ENCODE measurements at regions not wholly inside any gene's neighbourhood (a gene's known extent, or its start where the extent isn't known, plus 50 kb on each side); places are given as distances from the start of the nearest gene placed in this dataset.

DNA sequence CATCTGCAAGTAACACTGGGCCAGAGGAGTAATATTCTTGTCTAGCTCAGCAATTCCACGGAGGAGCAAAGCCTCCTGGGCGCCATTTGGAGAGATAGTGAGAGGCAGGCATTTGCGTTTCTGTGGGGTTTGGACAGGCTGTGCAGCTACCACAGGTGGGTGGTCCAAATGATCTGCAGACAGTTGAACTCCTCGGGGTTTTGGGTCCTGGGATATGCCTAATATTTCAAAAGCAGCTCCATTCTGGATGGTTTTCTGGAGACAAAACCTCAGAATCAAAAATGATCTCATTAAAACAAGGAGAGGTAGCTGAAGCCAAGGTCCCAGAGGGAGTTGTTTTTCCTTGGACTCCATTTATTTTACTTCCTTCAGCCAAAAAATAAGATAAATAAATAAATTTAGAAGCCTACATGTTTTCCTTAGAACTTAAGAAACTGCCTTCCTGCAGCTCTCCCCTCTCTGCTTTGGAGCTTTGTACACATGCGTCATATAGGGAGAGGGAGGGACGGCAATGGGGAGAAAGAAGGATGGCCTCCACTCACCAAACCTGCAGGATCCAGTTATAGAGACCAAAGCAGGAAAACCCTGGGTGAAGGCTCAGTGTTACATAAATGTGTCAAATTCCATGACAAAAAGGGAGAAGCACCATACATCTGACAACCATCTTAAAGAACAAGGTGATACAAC lies 227.3 kb upstream of the DAAM1 start:
- Histone ChIP-seq H3K27ac (ENCODE audit: low read depth, low read length) (no peak overlapping the region), H3K9me3 (ENCODE audit: insufficient read depth, low read depth, low read length) (no peaks in the 10 kb centered on the region), H3K27me3 (ENCODE audit: insufficient read depth, low read length) (no peaks in the 10 kb centered on the region), H3K9ac (ENCODE audit: low read depth, low read length) (no peak overlapping the region), H3K4me3 (ENCODE audit: low read length) (no peak overlapping the region), H3K4me1 (ENCODE audit: insufficient read depth, low read length) (peaks cover 4% of the 10 kb centered on the region), H3K36me3 (ENCODE audit: insufficient read depth, low read length) (no peaks in the 10 kb centered on the region)
- WGBS, result 96% methylated on average over 5 of the region's 6 CpGs

DNA sequence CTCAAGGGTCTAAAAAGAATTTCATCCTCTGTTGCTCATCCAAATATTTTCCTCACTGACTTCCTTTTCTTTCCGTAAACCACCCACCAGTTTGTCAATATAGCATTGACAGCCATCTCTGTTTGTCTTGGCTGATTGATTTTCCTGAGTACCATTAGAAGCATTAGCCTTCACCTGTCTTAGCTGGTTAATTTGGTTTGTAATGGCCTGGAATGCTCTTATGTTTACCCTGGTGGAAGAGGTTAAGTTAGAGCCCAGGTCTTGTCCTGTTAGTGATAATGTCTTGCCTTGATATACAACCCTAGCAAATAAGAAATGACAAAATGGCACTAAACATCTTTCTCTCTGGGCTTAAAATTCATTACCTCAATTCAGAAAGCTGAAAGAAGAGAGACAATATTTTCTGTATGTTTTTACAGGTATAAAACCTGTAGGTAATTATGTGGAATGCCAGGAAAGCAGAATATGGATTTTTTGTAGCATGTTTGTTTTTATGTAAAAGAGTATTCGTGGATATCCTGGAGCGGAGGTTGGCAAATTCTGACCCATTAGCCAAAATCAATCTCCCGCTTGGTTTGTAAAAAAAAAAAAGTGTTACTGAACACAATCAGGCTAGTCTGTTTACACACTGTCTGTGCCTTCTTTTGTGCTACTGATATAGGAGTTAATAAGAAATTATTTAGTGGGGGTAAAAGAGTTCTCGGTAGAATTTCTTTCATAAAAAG lies 224.4 kb upstream of the DAAM1 start:
- Histone ChIP-seq H3K9ac (ENCODE audit: low read depth, low read length) (no peak overlapping the region), H3K9me3 (ENCODE audit: insufficient read depth, low read depth, low read length) (no peaks in the 10 kb centered on the region), H3K4me1 (ENCODE audit: insufficient read depth, low read length) (peaks cover 3% of the 10 kb centered on the region), H3K27me3 (ENCODE audit: insufficient read depth, low read length) (no peaks in the 10 kb centered on the region), H3K27ac (ENCODE audit: low read depth, low read length) (no peak overlapping the region), H3K36me3 (ENCODE audit: insufficient read depth, low read length) (no peaks in the 10 kb centered on the region), H3K4me3 (ENCODE audit: low read length) (no peak overlapping the region)
- WGBS, result 92% methylated on average over 4 of the region's 5 CpGs

DNA sequence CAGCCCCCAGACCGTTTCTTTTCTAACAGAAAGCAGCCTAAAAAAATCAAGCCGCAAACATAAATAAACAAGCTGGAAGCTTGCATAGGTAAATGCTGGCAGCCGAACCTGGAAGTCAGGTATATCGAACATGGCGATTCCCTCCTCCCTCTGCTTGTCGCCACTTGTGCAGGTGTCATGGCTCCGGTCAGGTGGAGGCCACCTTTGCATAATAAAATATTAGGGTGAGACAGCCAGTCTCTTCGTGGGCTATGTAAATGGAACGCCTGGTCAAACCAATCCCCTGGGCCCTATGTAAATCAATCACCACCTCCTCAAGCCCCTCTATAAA lies 223.9 kb upstream of the DAAM1 start:
- Histone ChIP-seq H3K27me3 (ENCODE audit: insufficient read depth, low read length) (no peaks in the 10 kb centered on the region), H3K36me3 (ENCODE audit: insufficient read depth, low read length) (no peaks in the 10 kb centered on the region), H3K4me3 (ENCODE audit: low read length) (no peak overlapping the region)

DNA sequence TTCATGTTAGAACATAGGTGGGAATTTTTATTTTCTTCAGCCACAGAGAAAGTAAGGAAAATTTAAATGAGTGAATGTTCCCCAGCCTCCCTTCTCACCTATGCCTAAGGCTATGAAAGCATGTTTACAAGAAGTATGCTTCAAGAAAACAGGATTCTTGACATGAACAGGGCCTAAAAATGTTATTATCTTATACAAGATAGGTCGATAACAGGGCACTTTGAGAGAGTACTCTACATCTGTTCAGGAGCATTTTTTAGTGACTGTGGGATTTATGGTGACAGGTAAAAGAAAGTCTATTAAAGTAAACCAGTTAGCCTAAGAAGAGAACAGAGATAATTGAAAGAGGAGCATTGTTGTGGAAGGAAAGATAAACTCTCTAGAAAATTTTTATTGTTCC lies 222.9 kb upstream of the DAAM1 start:
- Histone ChIP-seq H3K9me3 (ENCODE audit: insufficient read depth, low read depth, low read length) (no peaks in the 10 kb centered on the region), H3K4me1 (ENCODE audit: insufficient read depth, low read length) (peaks cover 15% of the 10 kb centered on the region), H3K9ac (ENCODE audit: low read depth, low read length) (no peak overlapping the region), H3K27me3 (ENCODE audit: insufficient read depth, low read length) (no peaks in the 10 kb centered on the region), H3K4me3 (ENCODE audit: low read length) (no peak overlapping the region), H3K36me3 (ENCODE audit: insufficient read depth, low read length) (no peaks in the 10 kb centered on the region), H3K27ac (ENCODE audit: low read depth, low read length) (no peak overlapping the region)
- WGBS, result 88% methylated on average over 1 of the region's 1 CpG

More for the DNA sequence above, 223.9 kb upstream of the DAAM1 start:
- Histone ChIP-seq H3K9ac (ENCODE audit: low read depth, low read length) (no peak overlapping the region), H3K9me3 (ENCODE audit: insufficient read depth, low read depth, low read length) (no peaks in the 10 kb centered on the region), H3K4me1 (ENCODE audit: insufficient read depth, low read length) (peaks cover 5% of the 10 kb centered on the region), H3K27ac (ENCODE audit: low read depth, low read length) (no peak overlapping the region)
- 96% methylated on average over 9 of the region's 9 CpGs for WGBS

DNA sequence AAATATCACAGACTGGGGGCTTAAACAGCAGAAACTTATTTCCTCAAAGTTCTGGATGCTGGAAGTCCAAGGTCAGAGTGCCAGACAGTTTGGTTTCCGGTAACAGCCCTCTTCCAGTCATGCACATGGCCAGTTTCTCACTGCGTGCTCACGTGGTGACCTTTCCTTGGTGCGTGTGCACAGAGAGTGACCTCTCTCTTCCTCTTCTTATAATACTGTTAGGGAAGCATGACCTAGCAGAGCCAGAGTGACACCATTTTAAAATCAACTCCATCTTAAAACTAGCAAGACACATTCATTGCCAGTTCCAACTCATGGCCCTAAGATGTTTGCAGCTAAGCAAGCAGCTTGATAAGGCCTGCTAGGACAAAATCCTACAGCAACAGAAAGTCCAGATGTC lies 221.5 kb upstream of the DAAM1 start:
- Histone ChIP-seq H3K27me3 (ENCODE audit: insufficient read depth, low read length) (no peaks in the 10 kb centered on the region), H3K36me3 (ENCODE audit: insufficient read depth, low read length) (no peaks in the 10 kb centered on the region), H3K4me1 (ENCODE audit: insufficient read depth, low read length) (peaks cover 27% of the 10 kb centered on the region), H3K27ac (ENCODE audit: low read depth, low read length) (no peak overlapping the region), H3K4me3 (ENCODE audit: low read length) (no peak overlapping the region), H3K9ac (ENCODE audit: low read depth, low read length) (no peak overlapping the region), H3K9me3 (ENCODE audit: insufficient read depth, low read depth, low read length) (no peaks in the 10 kb centered on the region)
- 92% methylated on average over 4 of the region's 4 CpGs for WGBS

DNA sequence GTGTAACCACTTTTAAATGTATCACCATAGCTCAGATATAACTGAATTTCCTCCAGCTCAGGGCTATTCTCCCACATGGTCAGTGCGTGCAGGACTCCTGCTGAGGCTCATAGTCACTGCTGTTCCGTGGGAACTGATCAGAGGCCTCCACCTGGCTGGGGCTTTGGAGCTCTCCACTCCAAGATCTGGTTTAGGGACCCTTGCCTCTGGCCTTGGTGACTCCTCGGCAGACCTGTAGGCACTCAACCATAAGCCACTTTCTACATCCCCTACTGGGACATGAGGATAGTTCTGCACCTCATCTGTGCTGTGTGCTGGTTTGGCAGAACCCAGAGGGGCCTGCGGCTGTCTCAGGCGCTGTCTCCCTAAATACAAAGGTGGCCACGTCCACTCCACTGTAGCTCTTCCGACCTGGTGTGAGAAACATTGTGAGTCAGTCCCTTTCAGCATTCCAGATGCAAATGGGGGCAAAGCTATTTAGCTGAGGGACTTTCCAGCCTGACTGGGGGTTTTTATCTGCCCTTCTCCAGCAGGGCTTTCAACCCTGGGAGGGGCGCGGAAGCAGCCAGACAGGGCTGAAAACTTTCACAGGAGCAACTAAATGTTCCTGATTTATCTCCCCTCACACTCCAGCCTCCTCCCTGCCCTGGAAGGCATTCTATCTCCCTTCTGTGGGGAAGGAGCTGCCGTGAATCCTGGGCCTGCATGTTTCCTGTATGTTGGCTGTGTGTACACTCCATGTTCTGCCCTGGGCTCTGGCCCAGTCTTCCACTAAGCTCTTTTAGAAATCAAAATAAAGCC lies 218.3 kb upstream of the DAAM1 start:
- WGBS, result 28% methylated on average over 10 of the region's 10 CpGs
- Histone ChIP-seq H3K4me3 (ENCODE audit: low read length) (no peak overlapping the region), H3K4me1 (ENCODE audit: insufficient read depth, low read length) (peaks cover 24% of the 10 kb centered on the region), H3K27me3 (ENCODE audit: insufficient read depth, low read length) (no peaks in the 10 kb centered on the region), H3K27ac (ENCODE audit: low read depth, low read length) (peak overlapping the region; percentile 83), H3K9me3 (ENCODE audit: insufficient read depth, low read depth, low read length) (no peaks in the 10 kb centered on the region), H3K9ac (ENCODE audit: low read depth, low read length) (peak overlapping the region; percentile 32; the same call in 1 of the 2 replicates), H3K36me3 (ENCODE audit: insufficient read depth, low read length) (no peaks in the 10 kb centered on the region)

DNA sequence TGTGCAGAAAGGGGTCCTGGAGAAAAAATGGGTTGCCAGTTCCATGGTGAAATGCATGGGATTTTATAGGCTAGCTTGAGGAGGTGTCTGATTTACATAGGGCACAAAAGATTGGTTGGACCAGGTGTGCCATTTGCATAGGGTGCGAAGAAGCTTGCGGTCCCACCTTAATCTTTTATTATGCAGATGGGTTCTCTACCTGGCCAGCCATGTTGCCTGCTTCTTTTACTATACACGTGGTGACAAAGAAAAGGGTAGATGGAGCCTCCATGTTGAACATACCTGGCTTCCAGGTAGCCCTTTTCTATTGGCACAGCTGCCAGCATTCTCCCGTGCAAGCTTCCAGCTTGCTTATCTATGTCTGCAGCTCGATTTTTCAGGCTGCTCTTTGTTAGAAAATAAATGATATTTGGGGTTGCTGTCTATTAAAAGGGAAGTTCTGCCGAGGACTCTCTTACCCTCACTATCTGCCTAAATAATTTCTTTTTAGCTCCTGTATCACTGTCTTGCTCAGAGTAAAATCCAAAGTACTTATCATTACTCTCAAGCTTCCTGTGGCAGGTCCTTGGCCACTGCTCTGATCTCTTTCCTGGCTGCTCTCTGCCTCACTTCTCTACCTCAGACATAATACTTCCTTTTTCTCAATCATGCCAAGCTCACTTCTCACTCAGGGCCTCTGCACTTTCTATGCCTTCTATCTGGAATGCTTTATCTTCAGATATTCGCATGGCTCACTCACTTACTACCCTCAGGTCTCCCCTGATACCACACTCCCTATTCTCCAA lies 216.0 kb upstream of the DAAM1 start:
- Histone ChIP-seq H3K4me3 (ENCODE audit: low read length) (no peak overlapping the region), H3K36me3 (ENCODE audit: insufficient read depth, low read length) (no peaks in the 10 kb centered on the region), H3K27ac (ENCODE audit: low read depth, low read length) (no peak overlapping the region), H3K27me3 (ENCODE audit: insufficient read depth, low read length) (no peaks in the 10 kb centered on the region), H3K9me3 (ENCODE audit: insufficient read depth, low read depth, low read length) (no peaks in the 10 kb centered on the region), H3K9ac (ENCODE audit: low read depth, low read length) (no peak overlapping the region), H3K4me1 (ENCODE audit: insufficient read depth, low read length) (peaks cover 24% of the 10 kb centered on the region)
- WGBS, result 78% methylated on average over 7 of the region's 7 CpGs

DNA sequence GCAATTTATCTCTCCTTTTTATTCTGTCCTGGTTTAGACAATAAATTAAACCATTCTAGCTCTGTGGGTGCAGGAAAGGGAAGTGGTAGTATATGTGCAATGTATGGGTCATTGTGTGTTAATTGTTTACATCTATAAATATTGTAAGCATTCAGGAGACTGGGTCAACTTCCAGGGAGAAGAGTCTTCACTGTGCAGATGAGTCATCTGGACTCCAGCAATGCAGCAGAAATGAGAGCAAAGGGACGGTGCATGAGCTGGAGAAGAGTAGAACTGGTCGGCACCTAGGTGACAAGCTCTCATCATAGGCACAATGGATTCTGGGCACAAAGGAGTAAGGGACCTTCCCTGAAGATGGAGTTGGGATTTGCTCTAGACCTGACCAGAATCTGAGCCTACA lies 211.1 kb upstream of the DAAM1 start:
- WGBS, result 92% methylated on average over 2 of the region's 2 CpGs
- Histone ChIP-seq H3K4me3 (ENCODE audit: low read length) (no peak overlapping the region), H3K27ac (ENCODE audit: low read depth, low read length) (no peak overlapping the region), H3K4me1 (ENCODE audit: insufficient read depth, low read length) (no peaks in the 10 kb centered on the region), H3K9me3 (ENCODE audit: insufficient read depth, low read depth, low read length) (no peaks in the 10 kb centered on the region), H3K27me3 (ENCODE audit: insufficient read depth, low read length) (no peaks in the 10 kb centered on the region), H3K36me3 (ENCODE audit: insufficient read depth, low read length) (no peaks in the 10 kb centered on the region), H3K9ac (ENCODE audit: low read depth, low read length) (no peak overlapping the region)

DNA sequence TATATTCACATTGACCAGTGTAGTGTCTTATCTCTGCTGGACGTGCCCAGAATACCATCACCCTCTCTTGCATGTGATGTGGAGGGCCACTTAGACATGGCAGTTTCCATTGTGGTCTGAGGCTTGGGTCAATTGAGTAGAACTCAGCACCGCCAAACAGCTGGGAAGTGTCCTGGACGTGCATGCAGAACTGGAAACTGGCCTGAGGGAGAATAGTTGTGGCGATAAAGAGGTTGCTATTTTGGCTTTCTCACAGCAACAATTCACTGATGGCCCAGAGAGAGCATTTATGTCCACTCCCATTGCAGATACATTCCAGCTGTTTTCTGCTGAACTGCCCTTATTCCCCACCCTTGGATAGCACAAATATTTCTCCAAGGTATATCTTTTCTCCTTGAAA lies 210.1 kb upstream of the DAAM1 start:
- H3K4me3 ChIP-seq (ENCODE audit: low read length), result no peak overlapping the region
- H3K9me3 ChIP-seq (ENCODE audit: insufficient read depth, low read depth, low read length), result no peaks in the 10 kb centered on the region
- H3K36me3 ChIP-seq (ENCODE audit: insufficient read depth, low read length), result no peaks in the 10 kb centered on the region
- H3K27ac ChIP-seq (ENCODE audit: low read depth, low read length), result no peak overlapping the region
- 89% methylated on average over 4 of the region's 4 CpGs for WGBS
- no peaks in the 10 kb centered on the region for H3K27me3 ChIP-seq (ENCODE audit: insufficient read depth, low read length)
- H3K4me1 ChIP-seq (ENCODE audit: insufficient read depth, low read length), result no peaks in the 10 kb centered on the region
- H3K9ac ChIP-seq (ENCODE audit: low read depth, low read length), result no peak overlapping the region

DNA sequence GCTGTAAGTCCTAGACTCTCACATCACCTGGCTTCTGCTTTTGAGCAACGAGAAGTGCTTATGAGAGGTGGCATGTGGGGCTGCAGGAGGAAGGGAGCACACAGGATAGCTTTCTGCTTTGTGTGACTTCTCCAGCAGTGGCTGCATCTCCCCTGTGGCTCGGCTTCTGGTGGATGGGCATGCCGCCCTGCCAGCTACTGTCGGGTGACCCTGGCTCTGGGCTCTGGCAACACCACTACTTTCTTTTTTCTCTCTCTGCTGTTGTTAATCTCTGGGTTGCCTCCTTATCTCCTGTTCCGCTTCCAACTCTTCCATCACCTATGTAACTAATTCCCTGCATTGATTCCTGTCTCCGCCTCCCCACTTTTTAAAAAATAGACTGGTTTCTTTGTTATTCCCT lies 209.1 kb upstream of the DAAM1 start:
- H3K27me3 ChIP-seq (ENCODE audit: insufficient read depth, low read length), result no peaks in the 10 kb centered on the region
- H3K27ac ChIP-seq (ENCODE audit: low read depth, low read length), result no peak overlapping the region
- WGBS, result 87% methylated on average over 5 of the region's 6 CpGs
- H3K9me3 ChIP-seq (ENCODE audit: insufficient read depth, low read depth, low read length), result no peaks in the 10 kb centered on the region
- H3K36me3 ChIP-seq (ENCODE audit: insufficient read depth, low read length), result no peaks in the 10 kb centered on the region
- H3K4me3 ChIP-seq (ENCODE audit: low read length), result no peak overlapping the region
- no peaks in the 10 kb centered on the region for H3K4me1 ChIP-seq (ENCODE audit: insufficient read depth, low read length)
- no peak overlapping the region for H3K9ac ChIP-seq (ENCODE audit: low read depth, low read length)

DNA sequence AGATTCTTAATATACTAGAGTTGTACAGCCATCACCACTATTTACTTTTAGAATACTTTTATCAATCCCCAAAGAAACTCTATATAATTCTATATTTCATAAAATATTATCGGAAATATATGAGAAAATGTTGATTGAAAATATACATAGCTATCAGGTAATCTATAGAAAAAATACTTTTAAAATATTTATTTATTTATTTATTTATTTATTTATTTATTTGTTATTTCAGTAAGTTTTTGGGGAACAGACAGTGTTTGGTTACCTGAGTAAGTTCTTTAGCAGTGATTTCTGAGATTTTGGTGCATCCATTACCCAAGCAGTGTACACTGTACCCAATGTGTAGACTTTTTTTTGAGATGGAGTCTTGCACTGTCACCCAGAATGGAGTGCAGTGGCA lies 206.6 kb upstream of the DAAM1 start:
- H3K9ac ChIP-seq (ENCODE audit: low read depth, low read length), result no peak overlapping the region
- no peaks in the 10 kb centered on the region for H3K4me1 ChIP-seq (ENCODE audit: insufficient read depth, low read length)
- no peak overlapping the region for H3K27ac ChIP-seq (ENCODE audit: low read depth, low read length)
- H3K36me3 ChIP-seq (ENCODE audit: insufficient read depth, low read length), result no peaks in the 10 kb centered on the region
- H3K9me3 ChIP-seq (ENCODE audit: insufficient read depth, low read depth, low read length), result no peaks in the 10 kb centered on the region
- WGBS, result no CpG with 5 or more reads among the region's 1 CpG
- no peak overlapping the region for H3K4me3 ChIP-seq (ENCODE audit: low read length)
- H3K27me3 ChIP-seq (ENCODE audit: insufficient read depth, low read length), result no peaks in the 10 kb centered on the region

Measured in HUES64 (cell line).